NCI-H1694 treated with DMSO at 0.1 percent for 48 hours (cell line): ENCODE measurements at regions not wholly inside any gene's neighbourhood (a gene's known extent, or its start where the extent isn't known, plus 50 kb on each side); places are given as distances from the start of the nearest gene placed in this dataset.
"Not testable (repeated sequence)": the region's sequence is repeated elsewhere in the genome, so short reads cannot be mapped to it uniquely, and the experiment has no call there.

ENCODE experiments used
- DNase-seq: peaks from one replicate; lab custom pipeline; 2025; lab: John Stamatoyannopoulos, UW

GRCh38 chr3:27629366-27629765 is 92.8 kb downstream of the EOMES start:
- DNase-seq: no peak

GRCh38 chr3:27628026-27628750 is 93.9 kb downstream of the EOMES start:
- DNase-seq: no peak

GRCh38 chr3:27626596-27627118 is 95.5 kb downstream of the EOMES start:
- no peak for DNase-seq

- no peak for DNase-seq
Measured at GRCh38 chr3:27625864-27626263, 96.3 kb downstream of the EOMES start.

DNA sequence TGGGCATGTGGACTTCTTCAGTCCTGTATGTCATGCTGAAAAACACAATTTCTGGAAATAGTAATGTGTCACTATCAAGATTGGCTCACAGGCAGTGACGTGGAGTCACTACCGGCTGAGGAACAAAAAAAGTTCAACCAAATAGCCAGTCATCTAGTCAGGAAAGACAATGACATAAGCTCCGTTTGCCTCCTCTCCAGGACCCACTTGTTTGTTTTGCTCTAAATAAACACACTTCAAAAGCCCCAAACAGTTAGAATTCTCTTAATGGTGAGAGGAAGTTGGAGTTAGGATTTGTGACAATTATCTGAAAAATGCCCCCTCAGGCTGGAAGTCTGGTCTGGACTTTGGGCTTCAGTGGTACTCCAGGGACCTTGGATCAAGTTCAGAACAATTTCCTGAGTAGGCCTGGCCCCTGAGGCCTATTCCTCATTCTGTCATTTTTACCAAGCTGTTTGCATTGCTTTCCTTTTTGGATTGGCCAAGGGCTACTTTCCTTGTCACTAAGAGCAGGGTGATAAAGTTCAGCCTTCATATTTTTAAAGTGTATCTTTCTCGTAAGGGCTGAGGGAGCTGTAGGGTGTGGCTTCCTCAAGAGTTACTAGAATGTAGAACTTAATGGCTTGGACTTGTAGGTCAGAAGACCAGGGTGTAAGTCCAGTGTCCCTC is 98.9 kb downstream of the EOMES start:
- no peak for DNase-seq

DNA sequence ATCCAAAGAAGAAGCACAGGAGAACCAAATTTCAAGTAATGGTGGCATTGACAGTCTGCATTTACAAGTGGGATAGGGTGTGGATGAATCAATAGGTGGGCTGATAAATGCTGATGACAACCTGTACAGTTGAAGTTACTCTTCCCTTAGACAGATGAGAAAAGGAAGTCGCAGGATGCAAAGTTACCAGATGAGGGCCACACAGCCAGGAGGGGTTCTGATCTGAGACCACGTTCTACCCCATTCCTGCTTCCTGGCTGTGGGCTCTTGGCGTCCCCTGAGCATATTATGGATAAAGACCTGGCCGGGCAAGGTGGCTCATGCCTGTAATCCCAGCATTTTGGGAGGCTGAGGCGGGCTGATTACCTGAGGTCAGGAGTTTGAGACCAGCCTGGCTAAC is 104.6 kb downstream of the EOMES start:
- no peak for DNase-seq

- DNase-seq: no peak
Measured at GRCh38 chr3:27616031-27616430, 106.1 kb downstream of the EOMES start.

GRCh38 chr3:27615555-27615954 is 106.6 kb downstream of the EOMES start:
- DNase-seq: no peak

- no peak for DNase-seq
Measured at GRCh38 chr3:27614592-27614991, 107.5 kb downstream of the EOMES start.

DNA sequence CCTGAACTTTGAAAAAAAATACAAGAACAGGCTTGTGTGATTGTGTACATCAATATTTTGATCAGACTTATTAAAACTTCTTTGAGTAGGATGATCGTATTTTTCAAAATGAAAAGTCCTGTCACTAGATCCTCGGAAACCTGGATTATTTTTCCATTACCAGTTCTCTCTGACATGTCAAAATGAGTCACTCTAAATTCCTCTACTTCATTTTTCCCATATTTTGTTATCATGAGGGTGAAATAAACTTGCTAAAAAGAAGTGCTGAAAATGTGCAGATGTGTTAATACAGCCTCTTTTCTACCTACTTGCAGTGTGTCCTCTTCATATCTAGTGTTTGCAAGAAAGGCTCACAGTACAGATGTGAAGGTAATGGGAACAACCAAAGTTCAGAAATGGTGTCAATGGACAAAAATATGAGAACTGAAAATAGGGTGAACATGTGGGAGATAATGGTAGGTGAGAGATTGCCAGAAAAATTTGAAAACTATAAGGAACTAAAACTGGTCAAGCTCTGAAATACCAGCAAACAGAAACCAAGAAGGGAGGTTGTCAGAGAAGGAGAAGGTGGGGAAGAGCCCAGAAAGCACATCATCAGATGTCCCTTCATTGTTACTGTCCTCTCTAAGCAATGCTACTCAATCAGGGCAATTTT is 108.2 kb downstream of the EOMES start:
- DNase-seq: no peak

DNA sequence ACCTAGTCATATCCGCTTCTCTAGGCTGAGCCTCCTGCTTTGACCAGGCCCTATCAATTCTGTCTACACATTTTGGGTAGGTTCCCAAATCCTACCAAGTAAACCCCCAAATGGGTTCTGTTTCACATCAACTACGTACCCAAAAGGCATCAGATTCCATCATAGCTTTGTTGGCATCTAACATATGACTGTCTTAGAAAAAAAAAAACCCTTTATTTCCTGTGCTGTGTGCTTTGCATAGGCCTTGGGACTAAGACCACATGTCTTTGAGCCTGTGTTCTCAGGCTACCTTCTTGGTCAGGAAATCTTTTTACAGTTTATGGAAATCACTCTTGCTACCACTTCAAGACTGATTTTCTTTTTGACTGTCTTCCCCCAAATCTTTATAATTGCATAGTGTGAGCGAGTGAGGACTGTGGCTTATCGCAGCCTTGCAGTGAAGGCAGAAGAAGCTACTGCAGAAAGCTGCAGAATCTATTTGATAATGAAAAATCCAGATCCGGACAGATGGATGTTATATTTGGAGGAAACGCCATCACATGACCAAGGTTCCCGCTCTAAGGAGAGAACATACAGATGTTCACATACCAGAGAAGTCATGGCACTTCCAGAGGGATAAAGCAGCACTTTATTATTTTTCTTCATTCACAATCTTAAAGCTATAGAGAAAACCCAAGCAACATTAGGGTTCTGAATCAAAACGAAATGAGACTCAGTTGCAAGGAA is 111.2 kb downstream of the EOMES start:
- DNase-seq: no peak

GRCh38 chr3:27607370-27607769 is 114.8 kb downstream of the EOMES start:
- DNase-seq: no peak

DNA sequence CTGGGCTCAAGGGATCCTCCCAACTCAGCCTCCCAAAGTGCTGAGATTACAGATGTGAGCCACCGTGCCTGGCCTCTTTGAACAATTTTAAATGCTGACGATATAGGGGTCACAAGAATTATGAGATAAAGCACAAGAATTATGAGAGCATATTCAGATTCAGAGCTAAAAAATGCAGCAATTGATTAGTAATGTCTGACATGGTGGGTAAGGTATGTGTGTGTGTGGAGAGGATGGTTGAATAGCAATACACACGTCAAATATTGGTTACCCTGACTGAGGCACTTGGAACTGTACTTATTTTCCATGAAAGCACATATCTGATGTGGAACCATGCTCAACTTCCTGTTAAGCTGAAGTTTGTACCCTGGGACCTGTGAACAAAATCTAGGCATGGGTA is 115.6 kb downstream of the EOMES start:
- no peak for DNase-seq

- DNase-seq: not testable (repeated sequence)
Measured at GRCh38 chr3:27601311-27601710, 117.1 kb upstream of the SLC4A7 start.

DNA sequence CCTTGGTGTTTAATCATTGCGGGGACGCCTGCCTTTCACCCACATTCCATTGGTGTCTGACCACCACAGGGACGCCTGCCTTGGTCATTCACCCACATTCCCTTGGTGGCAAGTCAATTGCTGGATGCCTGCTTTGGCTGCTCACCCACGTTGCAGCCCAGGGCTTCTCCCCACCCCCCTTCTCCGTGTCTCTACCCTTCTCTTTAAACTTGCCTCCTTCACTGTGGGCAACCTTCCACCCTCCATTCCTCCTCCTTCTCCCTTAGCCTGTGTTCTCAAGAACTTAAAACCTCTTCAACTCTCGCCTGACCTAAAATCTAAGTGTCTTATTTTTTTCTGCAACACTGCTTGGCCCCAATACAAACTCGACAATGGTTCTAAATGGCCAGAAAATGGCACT is 115.6 kb upstream of the SLC4A7 start:
- not testable (repeated sequence) for DNase-seq

DNA sequence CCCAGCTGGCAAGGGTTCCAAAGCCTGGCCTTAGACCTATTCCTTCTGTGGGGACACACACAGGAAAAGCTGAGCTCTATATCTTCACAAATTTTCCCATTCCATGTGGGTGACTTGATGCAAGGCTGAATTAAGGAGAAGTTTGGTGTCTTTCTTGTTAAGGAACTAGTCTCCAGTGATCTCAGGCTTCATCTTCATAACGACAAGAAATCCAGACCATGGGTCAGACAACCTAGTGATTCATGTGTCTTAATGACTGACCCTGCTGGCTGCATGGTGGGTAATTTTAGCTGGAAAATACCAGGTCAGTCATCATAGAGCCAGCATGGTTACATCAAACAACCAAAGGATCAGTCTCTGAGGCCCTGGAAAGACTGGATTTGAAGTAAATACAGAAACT is 112.7 kb upstream of the SLC4A7 start:
- DNase-seq: no peak

DNA sequence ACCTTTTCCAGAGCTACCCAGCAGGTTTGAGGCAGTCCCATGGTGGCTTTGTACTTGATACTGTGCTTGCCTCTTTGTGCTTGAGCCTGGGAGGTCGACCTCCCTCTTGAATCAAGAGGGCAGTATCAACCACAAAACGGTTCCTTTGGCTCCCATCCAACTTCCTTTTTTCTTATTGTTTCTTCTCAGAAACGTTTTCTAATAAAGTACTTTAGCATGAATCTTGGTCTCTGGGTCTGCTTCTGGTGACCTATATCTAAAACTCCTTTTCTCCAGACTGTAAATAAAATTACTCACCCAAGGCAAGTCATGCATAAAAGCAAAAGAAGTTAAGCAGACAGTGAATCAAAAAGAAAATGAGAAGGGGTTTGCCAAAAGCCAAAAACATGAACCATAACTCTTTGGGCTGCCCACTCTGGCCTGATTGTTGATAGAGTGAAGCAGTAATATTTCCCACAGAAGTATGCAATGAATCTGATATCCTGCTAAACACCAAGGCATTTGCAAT is 112.2 kb upstream of the SLC4A7 start:
- no peak for DNase-seq

DNA sequence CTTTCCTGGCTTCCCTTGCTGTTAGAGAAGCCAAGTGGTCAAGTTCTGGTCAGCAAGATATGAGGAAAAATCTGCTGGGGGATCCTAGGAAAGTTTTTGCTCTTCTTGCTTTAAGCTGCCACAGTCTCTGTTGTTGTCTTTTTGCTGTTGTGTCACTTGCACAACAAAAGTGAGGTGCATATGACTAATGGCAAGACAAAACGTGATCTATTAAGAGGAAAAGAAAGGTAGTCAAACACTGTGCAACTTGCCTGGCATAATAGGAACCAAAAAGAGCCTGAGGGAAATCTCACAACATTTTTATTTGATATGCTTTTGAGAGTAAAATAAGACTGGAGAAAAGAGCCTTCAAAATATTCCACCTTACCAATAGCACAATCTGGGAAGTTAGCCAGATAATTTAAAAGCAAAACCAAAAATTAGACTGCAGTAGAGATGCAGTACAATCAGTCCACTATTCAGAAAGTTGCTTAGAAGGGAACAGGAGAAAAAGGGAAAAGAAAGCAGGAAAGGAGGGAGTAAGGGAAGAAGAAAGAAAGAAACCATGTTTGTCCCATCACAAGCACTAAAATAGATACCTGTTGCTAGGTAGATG is 110.0 kb upstream of the SLC4A7 start:
- DNase-seq: no peak

GRCh38 chr3:27593173-27593572 is 109.0 kb upstream of the SLC4A7 start:
- DNase-seq: no peak

DNA sequence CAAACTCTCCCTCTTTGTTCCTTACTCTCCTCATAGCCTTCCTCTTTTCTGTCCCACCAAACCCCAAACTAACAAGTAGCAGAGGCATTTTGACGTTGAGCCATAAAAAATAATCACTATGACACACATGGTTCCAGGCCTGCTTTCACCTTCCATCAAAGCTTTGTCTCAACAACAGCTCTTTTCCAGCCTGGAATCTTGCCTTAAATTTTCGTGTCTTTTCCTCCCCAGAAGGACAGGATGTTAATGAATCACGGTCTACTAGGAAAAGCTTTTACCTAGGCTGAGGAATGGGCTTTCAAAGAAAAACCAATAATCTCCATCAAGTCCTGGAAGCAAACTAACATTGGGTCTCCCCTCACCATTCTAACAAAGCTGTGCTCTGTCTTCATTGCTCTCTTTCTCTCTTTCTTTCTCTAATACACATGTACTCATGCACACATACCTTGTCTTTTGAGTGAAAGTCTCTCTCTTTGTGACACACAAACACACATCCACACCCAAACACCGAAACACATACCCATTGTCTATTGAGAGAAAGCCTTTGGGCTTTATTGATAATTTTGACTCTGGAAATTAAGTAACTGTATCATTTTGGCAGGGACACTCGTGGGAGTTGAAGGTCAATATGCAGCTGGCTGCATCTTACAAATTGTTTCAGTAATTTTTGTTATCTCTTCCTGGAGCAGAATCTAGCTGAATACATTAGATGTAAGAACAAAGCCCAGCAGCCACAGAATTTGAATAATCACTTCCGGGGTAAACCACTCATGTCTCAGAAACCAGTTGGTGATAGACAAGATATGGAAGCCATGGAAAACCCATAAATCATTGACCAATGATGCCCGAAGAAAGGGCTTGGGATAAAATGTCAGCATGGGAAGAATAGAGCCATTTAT is 107.4 kb upstream of the SLC4A7 start:
- no peak for DNase-seq
